ENCODE measurements at regions not wholly inside any gene's neighbourhood (a gene's known extent, or its start where the extent isn't known, plus 50 kb on each side); places are given as distances from the start of the nearest gene placed in this dataset.

- H3K36me3 ChIP-seq: no peaks in the 10 kb centered on the region
- H3K27me3 ChIP-seq: no peaks in the 10 kb centered on the region
- in situ Hi-C loops (cut with MboI; ENCODE audit: low sequenced_read_pairs in 4 of 4): no loop called here
- H3K4me1 ChIP-seq: no peaks in the 10 kb centered on the region
- no peak overlapping the region for H3K4me3 ChIP-seq
- no peaks in the 10 kb centered on the region for H3K9me3 ChIP-seq
- intact Hi-C loops (cut with DNase I; ENCODE audit: low total_unique reads): no loop called here
- TF ChIP-seq CTCF (IDR thresholded peaks at IDR 0.05 in 4 of 5, conservative IDR thresholded peaks at IDR 0.05 in 1 of 5) (no peak), POLR2A (IDR thresholded peaks at IDR 0.05) (no peak)
- no peak overlapping the region for H3K27ac ChIP-seq
- ATAC-seq (no peak), DNase-seq (no peak)
Observed at GRCh38 chr6:105934708-105935107, 151.4 kb upstream of the PRDM1 start.

- intact Hi-C loops (cut with DNase I; ENCODE audit: low total_unique reads) (no loop called here), in situ Hi-C loops (cut with MboI; ENCODE audit: low sequenced_read_pairs in 4 of 4) (no loop called here)
- Histone ChIP-seq H3K27ac (no peak overlapping the region), H3K36me3 (no peaks in the 10 kb centered on the region), H3K9me3 (no peaks in the 10 kb centered on the region), H3K27me3 (no peaks in the 10 kb centered on the region), H3K4me1 (no peaks in the 10 kb centered on the region), H3K4me3 (no peak overlapping the region)
- TF ChIP-seq CTCF (IDR thresholded peaks at IDR 0.05 in 4 of 5, conservative IDR thresholded peaks at IDR 0.05 in 1 of 5): no peak
- TF ChIP-seq POLR2A (IDR thresholded peaks at IDR 0.05): no peak
- DNase-seq: no peak
- no peak for ATAC-seq
Observed at GRCh38 chr6:105932440-105932839, 153.7 kb upstream of the PRDM1 start.

- Histone ChIP-seq H3K27ac (no peak overlapping the region), H3K27me3 (no peaks in the 10 kb centered on the region), H3K9me3 (no peaks in the 10 kb centered on the region), H3K36me3 (no peaks in the 10 kb centered on the region), H3K4me3 (no peak overlapping the region), H3K4me1 (no peaks in the 10 kb centered on the region)
- in situ Hi-C loops (cut with MboI; ENCODE audit: low sequenced_read_pairs in 4 of 4): no loop called here
- no peak for ATAC-seq
- TF ChIP-seq POLR2A (IDR thresholded peaks at IDR 0.05): no peak
- TF ChIP-seq CTCF (IDR thresholded peaks at IDR 0.05 in 4 of 5, conservative IDR thresholded peaks at IDR 0.05 in 1 of 5): no peak
- no peak for DNase-seq
- intact Hi-C loops (cut with DNase I; ENCODE audit: low total_unique reads): no loop called here
Observed at GRCh38 chr6:105929626-105930025, 156.5 kb upstream of the PRDM1 start.

GRCh38 chr6:105926318-105926717 lies 159.8 kb upstream of the PRDM1 start:
- ATAC-seq (no peak), DNase-seq (no peak)
- no peak for TF ChIP-seq POLR2A (IDR thresholded peaks at IDR 0.05)
- no peak for TF ChIP-seq CTCF (IDR thresholded peaks at IDR 0.05 in 4 of 5, conservative IDR thresholded peaks at IDR 0.05 in 1 of 5)
- H3K4me3 ChIP-seq: no peak overlapping the region
- no peaks in the 10 kb centered on the region for H3K27me3 ChIP-seq
- H3K4me1 ChIP-seq: no peaks in the 10 kb centered on the region
- in situ Hi-C loops (cut with MboI; ENCODE audit: low sequenced_read_pairs in 4 of 4) (no loop called here), intact Hi-C loops (cut with DNase I; ENCODE audit: low total_unique reads) (no loop called here)
- H3K9me3 ChIP-seq: no peaks in the 10 kb centered on the region
- H3K27ac ChIP-seq: no peak overlapping the region
- no peaks in the 10 kb centered on the region for H3K36me3 ChIP-seq

- no peak for TF ChIP-seq CTCF (IDR thresholded peaks at IDR 0.05 in 4 of 5, conservative IDR thresholded peaks at IDR 0.05 in 1 of 5)
- TF ChIP-seq POLR2A (IDR thresholded peaks at IDR 0.05): no peak
- H3K27me3 ChIP-seq: no peaks in the 10 kb centered on the region
- no peaks in the 10 kb centered on the region for H3K9me3 ChIP-seq
- intact Hi-C loops (cut with DNase I; ENCODE audit: low total_unique reads) (no loop called here), in situ Hi-C loops (cut with MboI; ENCODE audit: low sequenced_read_pairs in 4 of 4) (no loop called here)
- no peaks in the 10 kb centered on the region for H3K4me1 ChIP-seq
- ATAC-seq (no peak), DNase-seq (no peak)
- H3K36me3 ChIP-seq: no peaks in the 10 kb centered on the region
- H3K27ac ChIP-seq: no peak overlapping the region
- no peak overlapping the region for H3K4me3 ChIP-seq
Observed at GRCh38 chr6:105925706-105926105, 160.4 kb upstream of the PRDM1 start.

Data from gastrocnemius medialis (tissue), 4 donors.